SH-SY5Y (cell line): ENCODE measurements at regions not wholly inside any gene's neighbourhood (a gene's known extent, or its start where the extent isn't known, plus 50 kb on each side); places are given as distances from the start of the nearest gene placed in this dataset.

Experiments
- GATA2 ChIP-seq: IDR thresholded peaks from 2 replicates; pipeline ENCODE4 v1.6.1; 2011; ENCODE audit warnings: mild to moderate bottlenecking, low read depth, low read length
- GATA3 ChIP-seq: IDR thresholded peaks from 2 replicates; pipeline ENCODE4 v1.6.1; 2011; ENCODE audit warnings: low read depth, mild to moderate bottlenecking, low read length, moderate library complexity

DNA sequence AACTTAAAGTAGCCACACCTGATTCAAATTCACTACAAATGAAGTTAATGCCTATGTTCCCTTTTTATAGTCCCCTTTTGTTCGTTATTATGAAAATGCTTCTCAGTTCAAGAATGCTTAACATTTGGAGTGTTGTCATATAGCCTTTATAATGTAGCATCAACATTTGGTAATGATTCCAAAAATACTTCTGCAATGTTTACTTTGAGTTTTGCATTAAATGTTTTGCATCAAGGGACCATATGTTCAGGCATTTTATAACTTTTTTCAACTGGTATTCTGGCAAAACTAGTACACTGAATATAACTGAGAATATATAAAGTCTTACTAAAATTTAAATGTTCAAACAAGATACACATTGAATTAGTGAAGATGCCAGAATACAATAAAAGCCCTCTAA lies 209.6 kb upstream of the SLC16A7 start:
- TF ChIP-seq GATA3 = no peak
- TF ChIP-seq GATA2 = no peak

DNA sequence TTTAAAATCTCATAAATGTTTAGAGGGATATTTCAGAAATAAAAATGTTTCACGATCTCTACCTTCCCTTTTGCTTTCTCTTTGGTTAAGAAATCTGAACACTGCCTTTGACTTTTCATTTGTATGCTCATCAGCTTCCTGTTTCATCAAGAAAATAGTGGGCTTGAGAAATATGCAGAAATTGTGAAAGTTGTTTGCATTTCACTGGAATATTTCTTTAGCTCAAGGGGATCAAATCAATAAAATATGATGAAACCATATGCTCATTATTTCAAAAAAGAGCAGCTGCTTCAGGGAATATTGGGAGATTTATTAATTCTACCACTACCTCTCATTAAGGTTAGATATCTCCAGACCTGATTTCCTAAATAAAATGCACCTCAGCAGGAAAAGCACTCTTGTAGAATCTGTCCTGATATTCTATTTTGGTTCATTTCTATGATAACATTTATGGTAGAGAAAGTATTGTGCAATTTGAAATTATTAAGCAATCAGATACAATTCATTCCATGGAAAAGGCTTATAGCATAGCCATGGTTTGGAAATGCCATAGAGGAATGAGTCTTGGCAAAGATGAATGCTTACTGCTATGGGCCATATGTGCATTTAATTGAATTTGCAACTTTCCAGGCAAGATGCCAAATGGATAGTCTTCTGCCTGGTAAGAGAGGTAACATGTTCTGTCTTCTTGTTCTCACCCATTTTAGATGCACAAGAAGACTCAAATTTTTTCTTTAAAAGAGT lies 212.6 kb upstream of the SLC16A7 start:
- TF ChIP-seq GATA2 (no peak), GATA3 (no peak)

DNA sequence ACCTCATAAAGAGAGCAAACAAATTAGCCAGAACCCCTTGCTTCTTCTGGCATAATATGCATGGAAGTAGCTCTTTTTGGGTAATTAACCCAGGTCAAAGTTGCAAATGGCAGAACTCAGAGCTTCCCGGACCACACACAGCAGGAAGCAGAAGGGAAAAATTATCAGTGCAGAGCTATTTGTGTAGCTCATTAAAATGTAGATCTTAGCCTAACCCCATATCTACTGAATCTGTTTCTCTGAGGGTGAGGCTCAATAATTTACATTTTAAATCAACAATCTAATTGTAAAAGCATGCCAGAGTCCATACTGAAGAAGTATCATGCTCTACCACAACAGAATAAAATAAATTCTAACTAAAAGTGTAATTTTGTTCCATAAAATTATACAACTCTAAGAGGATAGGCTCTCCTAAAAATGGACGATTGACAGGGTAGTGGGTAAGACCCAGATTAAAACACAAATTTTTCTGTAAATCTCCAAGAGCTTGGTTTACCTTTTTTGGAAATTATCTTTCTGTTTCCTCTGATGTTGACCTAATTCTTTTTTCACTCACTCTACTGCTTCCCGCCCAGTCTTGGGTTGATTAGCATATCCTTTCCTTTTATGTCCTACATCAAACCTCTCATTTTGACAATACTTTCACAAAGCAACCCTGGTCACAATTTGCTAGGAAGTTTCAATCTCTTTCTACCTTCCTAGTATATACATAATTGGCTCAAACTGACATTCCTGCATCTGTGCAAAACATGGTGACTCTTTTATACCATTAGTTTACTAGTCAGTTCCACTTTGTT lies 213.3 kb upstream of the SLC16A7 start:
- TF ChIP-seq GATA3 = no peak

DNA sequence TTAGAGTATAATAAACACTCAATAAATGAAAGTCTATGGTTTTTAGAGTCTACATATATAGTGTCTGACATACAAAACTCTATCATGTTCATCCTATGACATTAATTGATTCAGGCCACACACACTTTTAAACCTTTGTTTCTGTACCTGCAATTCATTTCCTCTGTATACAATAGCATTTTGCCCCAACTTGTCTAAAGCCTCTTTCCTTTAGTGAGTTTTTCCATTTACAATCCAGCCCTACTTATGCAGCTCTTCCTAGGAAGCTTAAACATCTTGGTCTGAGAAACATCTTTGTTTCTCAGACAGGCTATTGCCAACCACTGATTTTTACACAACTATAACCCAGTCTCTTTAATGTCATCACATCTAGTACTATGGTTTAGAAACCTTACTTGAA lies 214.7 kb upstream of the SLC16A7 start:
- TF ChIP-seq GATA3 (no peak), GATA2 (no peak)

DNA sequence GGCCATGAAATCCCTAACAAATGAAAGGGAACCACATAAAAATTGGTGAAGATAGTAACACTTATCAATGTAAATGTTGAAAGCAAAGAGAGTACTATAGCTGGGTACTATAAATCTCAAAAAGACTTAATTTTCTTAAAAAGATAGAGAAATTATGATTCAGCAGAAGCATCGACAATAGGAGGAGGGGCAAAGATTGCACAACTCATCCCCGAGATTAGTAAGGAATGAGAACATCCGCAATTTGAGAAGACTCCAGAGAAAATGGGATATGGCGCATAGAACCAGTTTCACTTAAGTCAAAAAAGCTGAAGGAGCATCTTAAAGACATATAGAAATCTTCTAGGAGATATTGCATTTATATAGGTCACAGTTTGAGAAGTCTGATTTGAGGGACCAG lies 220.2 kb upstream of the SLC16A7 start:
- TF ChIP-seq GATA2 (no peak), GATA3 (no peak)

DNA sequence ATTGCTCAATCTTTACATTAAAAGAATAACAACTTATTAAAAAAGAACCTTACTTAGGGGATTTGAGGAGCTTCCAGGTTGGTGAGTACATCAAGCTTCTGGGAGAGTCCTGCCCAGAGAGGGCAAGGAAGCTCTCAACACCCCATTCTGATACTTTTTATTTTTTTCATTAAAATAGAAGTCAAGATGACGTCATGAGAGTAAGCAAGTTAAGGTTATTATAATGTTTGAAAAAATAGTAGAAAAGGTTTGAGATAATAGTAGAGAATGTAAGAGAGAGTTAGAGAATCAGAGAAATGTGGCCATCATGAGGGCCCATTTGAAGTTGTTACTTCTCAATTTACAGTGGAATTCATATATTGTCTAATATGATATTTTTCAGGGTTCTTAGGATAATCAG lies 221.0 kb upstream of the SLC16A7 start:
- TF ChIP-seq GATA3 (no peak), GATA2 (no peak)

DNA sequence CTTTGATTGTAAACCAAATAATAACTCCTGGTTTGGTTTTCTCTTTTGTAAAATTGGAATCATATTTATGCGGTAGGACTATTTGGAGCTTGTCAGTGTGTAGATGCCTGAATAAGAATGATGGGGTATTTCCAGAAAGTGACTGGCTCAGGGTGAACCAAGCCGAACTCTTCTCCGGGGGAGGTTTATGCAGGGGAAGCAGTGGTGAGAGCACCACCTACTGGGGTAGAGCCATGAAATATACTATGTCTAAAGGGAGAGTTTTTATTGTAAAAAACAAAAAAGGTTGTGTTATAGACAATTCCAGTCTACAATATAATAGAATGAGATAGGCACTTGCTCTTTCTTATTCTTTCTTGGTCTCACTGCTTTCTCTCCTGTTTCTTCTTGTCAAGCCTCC lies 222.9 kb upstream of the SLC16A7 start:
- no peak for TF ChIP-seq GATA2
- TF ChIP-seq GATA3 = no peak

DNA sequence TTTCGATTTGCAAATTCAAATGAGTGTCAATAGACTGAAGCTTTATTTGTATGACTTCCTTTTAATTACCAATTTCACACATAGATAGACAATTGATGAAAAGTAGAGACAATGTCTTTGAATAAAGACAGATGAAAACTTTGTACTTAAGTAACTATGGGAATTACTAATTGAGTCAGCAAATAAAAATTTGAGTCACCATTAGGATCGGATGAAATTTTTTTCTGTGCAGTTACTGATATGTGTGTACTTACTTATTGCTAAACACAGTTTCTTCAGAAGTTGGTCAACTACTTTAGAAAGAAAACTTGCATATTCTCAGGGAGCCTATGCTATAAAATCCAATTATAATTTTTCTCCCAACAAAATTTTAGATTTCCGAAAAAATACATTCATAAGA lies 224.9 kb upstream of the SLC16A7 start:
- TF ChIP-seq GATA3 (no peak), GATA2 (no peak)

DNA sequence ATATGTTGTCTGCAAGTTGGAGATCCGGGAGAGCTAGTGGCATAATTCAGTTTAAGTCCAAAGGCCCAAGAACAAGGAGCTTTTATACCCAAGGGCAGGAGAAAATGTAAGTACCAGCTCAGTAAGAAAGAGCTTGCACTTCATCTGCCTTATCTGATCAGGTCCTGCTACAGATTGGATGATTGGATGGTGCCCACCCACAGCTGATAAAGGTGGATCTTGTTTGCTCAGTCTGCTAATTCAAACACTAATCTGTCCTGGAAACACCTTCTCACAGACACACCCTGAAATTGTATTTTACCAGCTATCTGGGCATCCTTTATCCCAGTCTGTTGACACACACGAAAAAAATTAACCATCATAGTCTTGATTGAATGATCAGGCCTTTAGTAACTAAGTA lies 230.7 kb upstream of the SLC16A7 start:
- TF ChIP-seq GATA2 (no peak), GATA3 (no peak)

DNA sequence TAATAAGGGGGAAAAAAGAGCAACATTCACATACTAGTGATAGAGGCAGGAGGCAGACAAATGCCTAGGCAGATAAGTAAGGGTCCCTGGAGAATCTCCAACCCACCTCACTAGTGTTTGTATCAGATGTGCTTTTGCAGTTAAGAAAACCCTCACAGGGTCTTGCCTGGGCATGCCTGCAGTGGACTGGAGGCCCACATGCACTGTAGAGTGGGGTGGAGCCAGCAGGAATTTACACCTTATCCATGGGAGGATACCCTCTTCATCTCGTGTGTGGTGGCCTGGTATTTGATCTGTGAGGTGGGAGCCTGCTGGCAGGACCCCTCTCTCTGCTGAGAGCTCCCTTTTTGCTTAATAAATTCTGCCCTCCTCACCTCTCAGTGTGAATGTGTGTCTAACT lies 238.0 kb upstream of the SLC16A7 start:
- TF ChIP-seq GATA2 (no peak), GATA3 (no peak)

DNA sequence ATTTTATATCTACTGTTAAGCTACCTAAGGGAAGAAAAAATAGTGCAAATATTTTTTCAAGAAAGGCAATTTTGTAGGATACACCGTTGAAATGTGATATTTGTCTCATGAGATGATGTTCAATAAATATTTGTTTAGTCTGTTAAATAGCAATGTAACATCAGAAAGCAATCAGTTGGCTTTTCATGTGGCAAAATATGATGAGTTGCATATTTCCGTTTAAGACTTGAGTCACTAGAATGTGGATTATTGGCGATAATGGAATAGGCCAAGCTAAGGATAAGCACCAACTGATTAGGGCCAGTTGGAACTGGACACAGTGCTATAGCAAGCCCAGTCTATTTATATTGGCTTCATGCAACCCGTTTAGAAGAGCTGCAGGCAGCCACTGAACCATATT lies 250.4 kb upstream of the SLC16A7 start:
- TF ChIP-seq GATA3 = no peak
- no peak for TF ChIP-seq GATA2

DNA sequence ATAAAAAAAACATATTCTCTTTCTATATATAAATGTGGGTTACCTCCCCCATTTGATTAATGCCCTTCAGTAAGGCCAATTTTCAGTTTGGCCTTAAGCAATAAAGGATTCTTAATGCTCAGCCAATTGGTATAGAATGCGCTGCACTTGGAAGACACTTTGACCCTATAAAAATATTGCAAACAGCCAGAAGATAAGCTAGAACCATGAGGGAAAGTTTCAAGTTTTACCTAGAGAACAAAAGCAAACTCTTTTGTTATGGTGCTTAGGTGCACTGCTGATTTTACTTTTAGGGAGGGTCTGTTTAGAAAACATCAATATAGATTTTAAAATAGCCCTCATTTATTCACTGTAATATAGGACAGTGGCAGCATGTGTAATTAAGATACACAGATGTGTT lies 251.6 kb upstream of the SLC16A7 start:
- no peak for TF ChIP-seq GATA2
- no peak for TF ChIP-seq GATA3

DNA sequence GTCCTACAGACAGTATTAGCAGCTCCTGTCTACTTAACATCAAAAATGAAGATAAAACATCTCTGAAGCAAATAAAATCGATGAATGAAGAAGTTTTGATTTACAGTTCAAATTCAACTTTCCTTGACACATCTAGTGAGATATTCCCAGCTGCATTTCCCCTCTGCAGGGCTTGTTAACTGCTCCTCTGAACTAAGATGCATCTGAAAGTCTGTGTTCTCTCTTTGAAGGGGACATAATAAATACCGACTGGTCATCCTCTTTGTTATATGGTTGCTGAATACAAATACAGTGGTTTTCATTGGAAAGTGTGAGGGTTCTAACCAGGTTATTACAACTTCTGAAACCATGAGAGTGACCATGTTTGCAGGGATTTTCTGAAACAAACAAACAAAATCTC lies 266.4 kb upstream of the SLC16A7 start:
- no peak for TF ChIP-seq GATA3
- no peak for TF ChIP-seq GATA2

DNA sequence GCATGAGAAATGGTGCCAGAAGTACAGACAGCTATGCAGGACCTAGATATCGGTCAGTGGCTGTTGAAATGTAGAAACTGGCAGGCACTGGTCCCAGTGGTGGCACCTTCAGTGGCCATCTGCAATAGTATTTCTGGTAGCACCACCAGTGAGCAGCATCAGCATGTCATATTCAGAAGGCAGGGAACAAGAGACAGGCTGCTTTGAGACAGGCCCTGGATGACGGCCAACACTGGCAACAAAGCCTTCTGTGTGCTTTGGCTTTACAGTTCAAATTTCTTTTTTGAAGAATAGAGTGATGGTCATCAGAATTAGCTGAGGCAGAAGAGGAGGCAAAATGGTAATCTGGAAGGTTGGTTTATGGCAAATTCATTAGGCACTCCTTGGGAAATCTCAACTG lies 273.4 kb upstream of the SLC16A7 start:
- TF ChIP-seq GATA2 = no peak
- TF ChIP-seq GATA3 = no peak

DNA sequence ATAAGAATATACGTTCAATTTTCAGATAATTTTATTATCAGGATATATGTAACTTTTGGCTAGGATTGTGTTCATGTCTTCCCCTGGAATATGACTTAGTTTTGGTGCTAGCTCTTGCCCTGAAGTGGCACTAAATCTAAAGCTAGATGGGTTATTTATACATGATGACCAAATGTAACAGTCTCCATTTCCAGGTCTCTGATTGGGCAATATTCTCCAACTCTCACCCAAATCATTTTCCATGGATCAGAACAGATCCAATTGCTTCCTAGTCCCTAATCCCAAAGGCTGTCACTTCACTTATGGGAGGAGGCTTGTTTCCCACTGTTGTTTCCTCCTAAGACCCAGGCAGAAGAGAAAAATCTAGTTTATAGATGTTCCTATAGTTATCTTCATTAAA lies 274.6 kb upstream of the SLC16A7 start:
- TF ChIP-seq GATA3 = no peak
- TF ChIP-seq GATA2 = no peak
